ENCODE measurements at regions not wholly inside any gene's neighbourhood (a gene's known extent, or its start where the extent isn't known, plus 50 kb on each side); places are given as distances from the start of the nearest gene placed in this dataset.

GRCh38 chr2:128437204-128437565 lies 118.5 kb upstream of the HS6ST1 start:
- DNase-seq (ENCODE audit: low read depth): no peak
- no peak overlapping the region for H3K4me3 ChIP-seq (ENCODE audit: control insufficient read depth, low read depth, low read length)
- no peak for TF ChIP-seq CTCF (IDR thresholded peaks at IDR 0.05; ENCODE audit: control insufficient read depth, insufficient read depth, low read depth, low read length, missing control alignments)

- H3K4me3 ChIP-seq (ENCODE audit: control insufficient read depth, low read depth, low read length): no peak overlapping the region
- no peak for TF ChIP-seq CTCF (IDR thresholded peaks at IDR 0.05; ENCODE audit: control insufficient read depth, insufficient read depth, low read depth, low read length, missing control alignments)
- DNase-seq (ENCODE audit: low read depth): no peak
These were observed 119.4 kb upstream of the HS6ST1 start for GRCh38 chr2:128438091-128438490.

GRCh38 chr2:128438586-128438985 lies 119.9 kb upstream of the HS6ST1 start:
- H3K4me3 ChIP-seq (ENCODE audit: control insufficient read depth, low read depth, low read length): no peak overlapping the region

GRCh38 chr2:128439031-128439790 lies 120.5 kb upstream of the HS6ST1 start:
- DNase-seq (ENCODE audit: low read depth): no peak

More at GRCh38 chr2:128438586-128438985, 119.9 kb upstream of the HS6ST1 start:
- TF ChIP-seq CTCF (IDR thresholded peaks at IDR 0.05; ENCODE audit: control insufficient read depth, insufficient read depth, low read depth, low read length, missing control alignments): no peak
- no peak for DNase-seq (ENCODE audit: low read depth)

GRCh38 chr2:128439791-128440665 lies 121.4 kb upstream of the HS6ST1 start:
- no peak for TF ChIP-seq CTCF (IDR thresholded peaks at IDR 0.05; ENCODE audit: control insufficient read depth, insufficient read depth, low read depth, low read length, missing control alignments)
- DNase-seq (ENCODE audit: low read depth): no peak
- H3K4me3 ChIP-seq (ENCODE audit: control insufficient read depth, low read depth, low read length): no peak overlapping the region

More at GRCh38 chr2:128439031-128439790, 120.5 kb upstream of the HS6ST1 start:
- H3K4me3 ChIP-seq (ENCODE audit: control insufficient read depth, low read depth, low read length): no peak overlapping the region
- no peak for TF ChIP-seq CTCF (IDR thresholded peaks at IDR 0.05; ENCODE audit: control insufficient read depth, insufficient read depth, low read depth, low read length, missing control alignments)

- no peak for DNase-seq (ENCODE audit: low read depth)
- H3K4me3 ChIP-seq (ENCODE audit: control insufficient read depth, low read depth, low read length): no peak overlapping the region
- no peak for TF ChIP-seq CTCF (IDR thresholded peaks at IDR 0.05; ENCODE audit: control insufficient read depth, insufficient read depth, low read depth, low read length, missing control alignments)
These were observed 122.1 kb upstream of the HS6ST1 start for GRCh38 chr2:128440666-128441340.
